ENCODE measurements at regions not wholly inside any gene's neighbourhood (a gene's known extent, or its start where the extent isn't known, plus 50 kb on each side); places are given as distances from the start of the nearest gene placed in this dataset.

DNA sequence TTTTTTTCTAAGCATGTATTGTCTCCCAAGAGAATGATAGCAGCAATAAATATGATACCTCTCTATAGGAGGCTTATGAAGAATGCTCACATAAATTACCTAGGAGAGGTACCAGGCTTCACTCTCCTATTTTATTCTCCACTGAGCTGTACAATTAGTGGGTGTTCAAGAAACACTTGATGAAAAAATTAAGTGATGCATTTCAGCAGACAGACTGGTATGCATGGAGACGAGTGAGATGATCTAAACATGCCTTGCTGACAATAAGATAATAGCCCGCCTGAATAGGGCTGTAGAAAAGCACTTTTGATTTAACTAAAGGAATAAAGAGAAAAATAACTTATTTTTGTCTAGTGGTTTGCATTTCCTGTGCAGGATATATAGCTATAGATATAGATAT is 1449.7 kb downstream of the GATA3 start:
- Histone ChIP-seq H3K4me1 (ENCODE audit: insufficient read depth, low read length, severe bottlenecking) (no peaks in the 10 kb centered on the region), H3K4me3 (ENCODE audit: low read depth, low read length, poor library complexity, severe bottlenecking) (no peak overlapping the region), H3K36me3 (ENCODE audit: insufficient read depth, low read length) (no peaks in the 10 kb centered on the region), H3K9me2 (ENCODE audit: low read depth, low read length) (no peaks in the 10 kb centered on the region), H4K20me1 (ENCODE audit: insufficient read depth, low read length) (no peaks in the 10 kb centered on the region), H3K9me3 (ENCODE audit: low read length) (no peaks in the 10 kb centered on the region), H3K4me2 (ENCODE audit: low read length) (no peak overlapping the region), H2AFZ (ENCODE audit: low read length) (no peak overlapping the region), H3F3A (ENCODE audit: insufficient read depth, low read length) (no peaks in the 10 kb centered on the region), H3K27ac (ENCODE audit: low read depth, low read length, poor library complexity, severe bottlenecking) (no peak overlapping the region), H3K9ac (ENCODE audit: low read length) (no peak overlapping the region), H3K79me2 (ENCODE audit: insufficient read depth, low read length) (no peaks in the 10 kb centered on the region), H3K27me3 (ENCODE audit: insufficient read depth, low read length) (no peaks in the 10 kb centered on the region)
- no peak for TF ChIP-seq EZH2 (IDR thresholded peaks at IDR 0.05; ENCODE audit: borderline replicate concordance, low read length)
- TF ChIP-seq, protein P1, sequence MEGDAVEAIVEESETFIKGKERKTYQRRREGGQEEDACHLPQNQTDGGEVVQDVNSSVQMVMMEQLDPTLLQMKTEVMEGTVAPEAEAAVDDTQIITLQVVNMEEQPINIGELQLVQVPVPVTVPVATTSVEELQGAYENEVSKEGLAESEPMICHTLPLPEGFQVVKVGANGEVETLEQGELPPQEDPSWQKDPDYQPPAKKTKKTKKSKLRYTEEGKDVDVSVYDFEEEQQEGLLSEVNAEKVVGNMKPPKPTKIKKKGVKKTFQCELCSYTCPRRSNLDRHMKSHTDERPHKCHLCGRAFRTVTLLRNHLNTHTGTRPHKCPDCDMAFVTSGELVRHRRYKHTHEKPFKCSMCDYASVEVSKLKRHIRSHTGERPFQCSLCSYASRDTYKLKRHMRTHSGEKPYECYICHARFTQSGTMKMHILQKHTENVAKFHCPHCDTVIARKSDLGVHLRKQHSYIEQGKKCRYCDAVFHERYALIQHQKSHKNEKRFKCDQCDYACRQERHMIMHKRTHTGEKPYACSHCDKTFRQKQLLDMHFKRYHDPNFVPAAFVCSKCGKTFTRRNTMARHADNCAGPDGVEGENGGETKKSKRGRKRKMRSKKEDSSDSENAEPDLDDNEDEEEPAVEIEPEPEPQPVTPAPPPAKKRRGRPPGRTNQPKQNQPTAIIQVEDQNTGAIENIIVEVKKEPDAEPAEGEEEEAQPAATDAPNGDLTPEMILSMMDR (IDR thresholded peaks at IDR 0.05; ENCODE audit: low read length), result no peak

DNA sequence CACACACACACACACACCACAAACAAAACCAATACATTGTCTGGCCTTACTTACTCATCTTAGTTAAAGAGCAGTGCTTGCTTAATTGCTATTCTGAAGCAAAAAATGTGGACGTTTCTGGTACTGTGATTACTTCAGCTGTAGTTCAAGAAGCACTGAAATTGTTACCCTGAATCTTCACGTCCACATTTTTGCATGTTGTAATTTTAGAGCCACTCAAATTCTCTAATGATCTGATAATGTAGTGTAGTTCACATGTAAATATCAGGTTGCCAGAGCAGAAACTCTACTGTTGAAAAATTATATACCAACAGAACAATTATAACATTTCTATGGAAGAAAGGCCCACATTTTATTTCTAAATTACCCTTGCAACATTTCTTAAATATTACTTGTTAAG is 1451.1 kb downstream of the GATA3 start:
- no peak for TF ChIP-seq EZH2 (IDR thresholded peaks at IDR 0.05; ENCODE audit: borderline replicate concordance, low read length)
- TF ChIP-seq, protein P1 (IDR thresholded peaks at IDR 0.05; ENCODE audit: low read length), result no peak
- H3K79me2 ChIP-seq (ENCODE audit: insufficient read depth, low read length), result no peaks in the 10 kb centered on the region
- H3K9me2 ChIP-seq (ENCODE audit: low read depth, low read length), result no peaks in the 10 kb centered on the region
- no peaks in the 10 kb centered on the region for H4K20me1 ChIP-seq (ENCODE audit: insufficient read depth, low read length)
- H3K4me1 ChIP-seq (ENCODE audit: insufficient read depth, low read length, severe bottlenecking), result no peaks in the 10 kb centered on the region
- no peak overlapping the region for H3K9ac ChIP-seq (ENCODE audit: low read length)
- no peaks in the 10 kb centered on the region for H3K36me3 ChIP-seq (ENCODE audit: insufficient read depth, low read length)
- no peak overlapping the region for H2AFZ ChIP-seq (ENCODE audit: low read length)
- no peaks in the 10 kb centered on the region for H3F3A ChIP-seq (ENCODE audit: insufficient read depth, low read length)
- no peak overlapping the region for H3K4me3 ChIP-seq (ENCODE audit: low read depth, low read length, poor library complexity, severe bottlenecking)
- no peaks in the 10 kb centered on the region for H3K9me3 ChIP-seq (ENCODE audit: low read length)
- no peak overlapping the region for H3K4me2 ChIP-seq (ENCODE audit: low read length)
- no peaks in the 10 kb centered on the region for H3K27me3 ChIP-seq (ENCODE audit: insufficient read depth, low read length)
- H3K27ac ChIP-seq (ENCODE audit: low read depth, low read length, poor library complexity, severe bottlenecking), result no peak overlapping the region

DNA sequence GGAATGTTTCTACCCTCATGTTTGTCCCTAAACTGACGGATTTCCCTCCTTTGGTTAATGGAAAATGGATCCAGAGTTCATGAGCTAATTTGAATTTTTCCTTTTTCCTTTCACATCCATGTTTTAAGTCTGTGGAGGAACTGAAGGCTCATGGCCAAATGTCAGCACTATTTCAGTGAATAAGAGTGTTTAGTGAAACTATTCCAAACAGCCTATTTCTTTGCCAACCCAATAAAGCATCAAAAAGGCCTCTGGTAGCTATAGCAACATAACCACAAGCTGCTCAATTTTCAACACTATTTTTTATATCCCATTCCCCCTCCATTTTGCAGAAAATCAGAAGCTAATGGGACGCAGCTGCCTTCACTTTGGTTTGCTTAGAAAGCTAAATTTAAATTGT is 1454.1 kb downstream of the GATA3 start:
- Histone ChIP-seq H3K79me2 (ENCODE audit: insufficient read depth, low read length) (no peaks in the 10 kb centered on the region), H3K36me3 (ENCODE audit: insufficient read depth, low read length) (no peaks in the 10 kb centered on the region), H3K9me3 (ENCODE audit: low read length) (no peaks in the 10 kb centered on the region), H3K4me1 (ENCODE audit: insufficient read depth, low read length, severe bottlenecking) (no peaks in the 10 kb centered on the region), H3K4me2 (ENCODE audit: low read length) (no peak overlapping the region), H4K20me1 (ENCODE audit: insufficient read depth, low read length) (no peaks in the 10 kb centered on the region), H2AFZ (ENCODE audit: low read length) (no peak overlapping the region), H3K27me3 (ENCODE audit: insufficient read depth, low read length) (no peaks in the 10 kb centered on the region), H3K27ac (ENCODE audit: low read depth, low read length, poor library complexity, severe bottlenecking) (no peak overlapping the region), H3K9me2 (ENCODE audit: low read depth, low read length) (no peaks in the 10 kb centered on the region), H3K9ac (ENCODE audit: low read length) (no peak overlapping the region), H3K4me3 (ENCODE audit: low read depth, low read length, poor library complexity, severe bottlenecking) (no peak overlapping the region), H3F3A (ENCODE audit: insufficient read depth, low read length) (no peaks in the 10 kb centered on the region)
- TF ChIP-seq EZH2 (IDR thresholded peaks at IDR 0.05; ENCODE audit: borderline replicate concordance, low read length), result no peak
- TF ChIP-seq, protein P1 (IDR thresholded peaks at IDR 0.05; ENCODE audit: low read length), result no peak
